ENCODE measurements at regions not wholly inside any gene's neighbourhood (a gene's known extent, or its start where the extent isn't known, plus 50 kb on each side); places are given as distances from the start of the nearest gene placed in this dataset.

DNA sequence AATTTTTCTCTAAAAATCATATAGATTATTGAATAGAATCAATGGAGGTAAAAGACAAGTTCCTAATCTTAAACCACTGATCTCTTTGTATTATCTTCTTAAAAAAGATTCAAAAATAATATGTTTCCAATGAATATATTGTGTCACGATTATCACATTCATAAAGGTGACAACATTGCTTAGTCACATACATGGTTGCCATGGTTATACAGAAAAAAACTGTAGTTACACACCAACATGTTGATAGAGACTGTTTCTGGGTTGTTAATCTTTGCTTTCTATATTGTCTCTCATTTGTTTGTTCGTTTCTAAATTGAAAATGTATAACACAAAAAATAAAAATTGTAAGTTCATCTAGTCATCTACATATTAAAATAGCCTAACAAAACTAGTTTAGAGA is 376.0 kb upstream of the ALCAM start:
- DNase-seq: no peak

DNA sequence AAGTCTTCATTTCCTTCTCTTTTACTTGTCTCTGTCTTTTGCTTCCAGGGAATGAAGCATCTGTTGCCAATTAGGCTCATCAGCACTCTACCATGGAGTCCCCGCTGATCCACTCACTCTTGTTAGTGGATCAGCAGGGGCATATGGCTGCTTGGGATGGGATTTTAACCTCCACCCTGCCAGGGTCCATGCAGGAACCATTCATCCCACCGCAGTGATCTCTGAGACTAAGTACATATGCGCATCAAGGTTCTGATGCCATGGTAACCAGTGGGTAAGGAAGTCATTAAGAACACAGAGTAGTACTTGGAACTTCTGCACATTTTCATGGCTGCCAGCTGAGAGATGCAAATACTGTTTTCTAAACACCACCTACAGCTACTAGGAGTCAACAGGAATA is 374.0 kb upstream of the ALCAM start:
- DNase-seq: no peak

DNA sequence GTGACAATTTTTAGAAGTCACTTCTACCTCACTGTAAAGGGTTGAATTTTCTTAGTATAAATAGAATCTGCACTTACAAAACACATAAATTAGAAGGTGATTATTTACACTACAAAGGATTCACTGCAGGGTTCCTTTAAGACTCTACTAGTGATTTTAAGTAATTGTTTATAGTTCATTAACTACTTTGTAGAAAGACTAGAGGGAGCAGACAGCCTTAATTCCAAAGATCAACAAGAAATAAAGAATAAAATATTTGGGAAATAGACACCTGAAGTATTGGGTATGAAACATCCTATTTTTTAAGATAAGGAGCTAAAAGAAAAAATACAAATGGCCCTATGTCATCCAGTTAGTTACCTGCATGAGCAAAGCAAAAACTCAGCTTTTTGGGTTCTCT is 360.5 kb upstream of the ALCAM start:
- DNase-seq: no peak

DNA sequence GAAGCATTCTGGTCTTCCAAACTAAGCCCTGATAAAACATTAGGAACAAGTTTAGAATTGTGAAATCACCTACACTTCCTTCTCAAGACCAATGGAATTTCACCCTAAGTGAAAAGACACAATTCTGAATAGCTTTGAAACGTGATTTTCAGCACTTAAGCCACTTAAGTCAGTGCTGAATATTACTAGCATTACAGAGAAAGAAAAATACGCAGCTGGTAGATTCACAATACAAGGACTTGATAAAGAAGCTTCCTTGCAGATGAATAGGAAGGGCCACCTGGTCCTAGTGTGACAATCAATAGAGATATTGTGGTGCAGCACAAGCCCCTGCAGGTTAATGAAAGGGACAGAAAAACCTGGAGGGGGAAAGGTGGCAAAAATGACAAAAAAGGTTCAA is 353.1 kb upstream of the ALCAM start:
- no peak for DNase-seq

DNA sequence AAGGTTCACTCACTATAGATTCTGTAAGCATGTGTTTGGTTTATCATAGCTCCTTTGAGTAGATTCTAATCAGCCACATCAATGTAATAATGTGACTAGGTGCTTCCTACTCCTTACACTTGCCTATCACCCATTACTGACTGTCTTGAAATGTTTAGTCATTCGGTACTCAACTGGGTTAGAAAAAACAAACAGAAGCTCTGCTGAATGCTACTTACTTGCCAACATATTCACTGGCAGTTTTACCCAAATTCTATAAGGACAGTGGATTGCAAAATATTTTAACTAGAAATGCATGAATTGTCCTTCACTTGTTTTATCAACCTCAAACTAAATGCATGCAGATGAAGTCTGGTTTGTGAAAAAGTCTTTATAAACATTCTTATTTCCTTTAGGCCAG is 352.1 kb upstream of the ALCAM start:
- DNase-seq: no peak

DNA sequence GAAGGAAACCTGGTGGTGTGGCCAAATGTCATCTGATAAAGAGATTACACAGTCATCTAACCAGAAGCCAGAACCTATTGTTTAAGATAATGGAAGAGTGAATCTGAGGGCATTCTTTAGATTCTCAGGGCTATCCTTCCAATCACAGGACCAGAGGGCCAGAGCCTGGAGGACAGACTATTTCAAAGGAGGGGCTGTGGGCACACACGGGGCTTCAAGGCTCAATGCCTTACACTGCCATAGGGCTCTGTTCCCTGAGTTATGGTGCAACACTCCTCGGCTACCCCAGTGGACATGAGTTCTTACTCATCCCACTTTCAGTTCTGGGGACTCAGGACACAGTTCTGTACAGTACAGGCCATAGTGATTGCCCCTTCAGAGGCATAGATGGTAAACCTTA is 343.9 kb upstream of the ALCAM start:
- no peak for DNase-seq

GRCh38 chr3:105030211-105030610 is 336.5 kb upstream of the ALCAM start:
- no peak for DNase-seq

- DNase-seq: no peak
Observed at GRCh38 chr3:105032541-105032940, 334.2 kb upstream of the ALCAM start.

DNA sequence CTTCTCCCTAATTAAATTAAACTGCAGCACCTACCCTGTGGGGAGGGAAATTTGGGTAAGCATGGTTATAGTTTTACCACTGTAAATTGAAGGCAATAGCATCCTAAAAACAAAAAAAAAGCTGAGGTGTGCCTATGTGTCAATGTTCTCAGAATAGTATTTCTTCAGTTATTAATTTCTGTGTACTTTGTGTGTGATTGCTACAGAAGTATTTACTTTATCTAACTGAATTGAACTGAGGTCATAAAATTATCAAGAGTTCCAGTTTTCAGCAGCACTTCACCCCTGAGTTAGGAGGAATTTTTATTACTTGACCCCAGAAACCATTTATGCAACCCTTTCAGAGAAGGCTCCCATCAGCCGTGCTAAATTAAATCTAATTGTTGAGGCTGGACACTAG is 333.6 kb upstream of the ALCAM start:
- DNase-seq: no peak

GRCh38 chr3:105039004-105039403 is 327.7 kb upstream of the ALCAM start:
- DNase-seq: no peak

- no peak for DNase-seq
Observed at GRCh38 chr3:105040026-105040622, 326.6 kb upstream of the ALCAM start.

DNA sequence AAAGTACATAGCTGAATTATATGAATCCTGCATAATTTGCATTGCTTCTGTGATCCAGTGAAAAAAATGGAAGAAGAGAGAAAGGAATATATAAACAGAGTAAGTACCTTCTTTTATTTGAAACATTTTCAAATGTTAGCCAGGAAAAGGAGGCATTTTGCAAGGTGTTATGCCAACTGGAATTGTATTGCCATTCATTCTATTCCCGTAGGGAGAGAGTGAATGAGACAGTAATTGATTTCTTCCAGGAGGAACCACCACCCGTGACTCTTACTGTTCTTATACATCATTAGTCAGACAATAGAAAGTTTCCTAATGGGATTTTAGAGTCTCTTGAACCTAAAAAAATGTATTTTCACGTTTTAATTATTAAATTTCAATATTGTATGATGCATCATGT is 324.1 kb upstream of the ALCAM start:
- no peak for DNase-seq

GRCh38 chr3:105051111-105051510 is 315.6 kb upstream of the ALCAM start:
- DNase-seq: no peak

DNA sequence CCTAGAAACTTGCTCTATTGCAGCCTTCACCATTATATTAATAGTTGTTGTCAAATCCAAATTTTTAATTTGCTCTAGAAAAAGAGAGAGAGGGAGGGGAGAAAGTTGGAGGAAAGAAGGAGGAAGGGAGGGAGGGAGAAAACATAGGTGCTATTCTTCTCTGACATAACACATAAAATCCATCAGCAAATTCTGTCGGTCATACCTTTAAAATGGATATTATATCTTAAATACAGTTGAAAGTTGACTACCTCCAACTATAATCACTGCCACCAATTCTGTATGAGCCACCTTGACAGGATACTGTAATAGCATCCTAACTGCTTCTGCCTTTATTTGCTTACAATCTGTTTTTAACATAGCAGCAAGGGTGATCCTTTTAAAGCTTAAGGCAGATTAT is 314.7 kb upstream of the ALCAM start:
- no peak for DNase-seq

DNA sequence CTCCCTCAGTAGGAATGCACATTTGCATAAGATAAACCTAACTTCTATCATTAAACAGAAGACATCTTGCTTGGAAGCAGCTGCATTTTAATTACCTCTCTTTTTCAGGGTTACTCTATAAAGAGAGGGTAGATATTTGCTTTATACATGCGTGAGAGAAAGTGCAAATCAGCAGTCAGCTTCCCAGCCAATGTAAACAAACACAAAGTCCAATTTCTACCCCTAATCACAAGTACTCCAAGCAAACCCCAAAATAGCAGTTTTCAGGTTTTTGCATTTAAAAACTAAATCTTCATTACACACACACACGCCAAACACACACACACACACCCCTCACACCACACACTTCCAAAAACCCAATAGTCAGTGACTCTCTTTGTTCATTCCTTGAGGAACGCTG is 303.9 kb upstream of the ALCAM start:
- DNase-seq: no peak

GRCh38 chr3:105065895-105066839 is 300.5 kb upstream of the ALCAM start:
- no peak for DNase-seq

- DNase-seq: no peak
Observed at GRCh38 chr3:105067361-105067760, 299.3 kb upstream of the ALCAM start.

DNA sequence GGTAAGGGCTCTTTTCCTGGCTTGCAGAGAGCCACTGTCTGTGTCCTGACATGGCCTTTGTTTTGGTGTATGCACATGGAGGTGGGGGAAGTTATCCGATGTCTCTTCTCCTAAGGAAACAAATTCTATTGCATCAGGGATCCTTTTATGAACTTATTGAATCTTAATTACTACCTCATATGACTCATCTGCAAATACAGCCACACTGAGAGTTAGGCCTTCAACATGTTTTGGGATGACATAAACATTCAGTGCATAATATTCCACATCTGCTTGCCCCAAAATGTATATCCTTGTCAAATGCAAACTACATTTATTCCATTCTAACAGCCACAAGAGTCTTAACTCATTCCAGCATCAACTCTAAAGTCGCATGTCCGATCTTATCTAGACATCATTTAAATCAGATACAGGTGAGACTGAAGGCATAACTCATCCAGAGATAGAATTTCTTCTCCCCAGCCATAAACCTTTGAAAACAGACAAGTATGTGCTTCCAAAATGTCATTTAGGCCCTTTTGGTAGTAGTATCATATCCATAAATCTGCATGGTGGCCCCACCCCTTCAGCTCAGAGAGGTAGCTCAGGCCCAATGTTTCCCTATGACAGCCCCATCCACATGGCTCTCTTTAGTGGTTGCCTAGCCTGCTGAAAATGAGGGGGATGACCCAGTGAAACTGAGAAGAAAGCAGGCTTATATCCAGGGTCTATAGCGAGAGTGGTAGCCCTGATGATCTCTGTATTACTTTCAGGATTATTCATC is 289.5 kb upstream of the ALCAM start:
- DNase-seq: no peak

GRCh38 chr3:105083945-105084344 is 282.8 kb upstream of the ALCAM start:
- DNase-seq: no peak

- no peak for DNase-seq
Observed at GRCh38 chr3:105085506-105085905, 281.2 kb upstream of the ALCAM start.

DNA sequence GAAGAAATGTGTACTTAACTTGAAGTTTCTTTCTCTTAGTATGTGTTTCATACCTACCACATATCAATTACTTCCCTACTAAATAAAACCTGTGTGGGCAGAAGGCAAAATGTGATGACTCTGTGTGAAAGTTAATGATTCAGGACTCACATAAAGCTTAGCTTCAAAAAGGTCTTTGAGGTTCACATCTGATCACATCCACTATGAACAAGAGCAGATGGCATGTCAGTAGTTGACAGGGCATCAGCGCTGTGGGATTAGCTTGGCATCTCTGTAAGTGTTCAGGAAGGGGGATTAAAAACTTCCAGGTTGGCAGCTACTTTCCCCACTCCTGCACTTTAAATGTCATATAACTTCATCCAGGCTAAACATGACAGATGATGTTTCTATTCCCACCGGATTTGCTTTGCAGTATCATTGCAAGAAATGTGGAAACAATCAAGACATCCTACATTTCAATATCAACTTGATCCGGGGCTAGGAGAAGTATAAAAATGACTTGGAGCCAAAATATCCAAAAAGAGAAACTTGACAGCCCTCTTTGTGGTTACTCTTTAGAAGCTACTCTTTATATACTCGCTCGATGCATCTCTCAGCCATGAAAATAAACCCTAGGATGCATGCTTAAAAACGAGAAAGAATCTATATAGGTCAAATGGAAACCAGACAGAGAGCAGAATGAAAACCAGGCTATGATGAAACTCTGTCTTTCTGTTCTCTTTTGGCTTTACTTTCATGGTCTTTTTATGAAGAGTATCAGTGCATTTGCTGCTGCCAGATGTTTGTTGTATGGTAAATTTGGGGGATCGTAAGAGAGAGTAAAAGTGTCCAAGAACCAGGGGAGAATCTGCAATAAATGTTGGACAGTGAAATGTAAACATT is 273.1 kb upstream of the ALCAM start:
- DNase-seq: no peak

GRCh38 chr3:105094588-105094987 is 272.1 kb upstream of the ALCAM start:
- DNase-seq: no peak

DNA sequence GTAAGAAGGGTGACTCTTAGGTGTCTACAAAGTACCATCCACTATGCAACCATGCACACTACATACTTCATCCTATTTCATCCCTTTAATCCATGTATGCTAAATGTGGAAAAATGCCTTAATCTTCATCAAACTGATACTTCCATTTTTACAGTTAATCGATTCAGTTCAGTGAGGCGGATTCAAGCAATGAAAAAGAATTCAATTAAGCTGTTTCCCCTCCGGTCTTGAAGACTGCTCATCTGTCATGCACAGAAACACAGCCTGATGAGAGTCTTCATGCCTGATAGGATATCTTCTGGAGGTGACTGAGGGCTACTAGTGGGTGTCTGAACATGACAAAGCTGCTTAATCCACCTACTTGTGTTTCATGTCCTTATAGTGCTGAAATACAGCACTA is 270.6 kb upstream of the ALCAM start:
- DNase-seq: no peak

All from CD4-positive, alpha-beta T cell treated with Interleukin-17A for 1 hour (primary cell).